NCI-H69 (cell line): ENCODE measurements at regions not wholly inside any gene's neighbourhood (a gene's known extent, or its start where the extent isn't known, plus 50 kb on each side); places are given as distances from the start of the nearest gene placed in this dataset.

Experiments
- DNase-seq: peaks from one replicate; lab custom pipeline; 2025; lab: John Stamatoyannopoulos, UW

DNA sequence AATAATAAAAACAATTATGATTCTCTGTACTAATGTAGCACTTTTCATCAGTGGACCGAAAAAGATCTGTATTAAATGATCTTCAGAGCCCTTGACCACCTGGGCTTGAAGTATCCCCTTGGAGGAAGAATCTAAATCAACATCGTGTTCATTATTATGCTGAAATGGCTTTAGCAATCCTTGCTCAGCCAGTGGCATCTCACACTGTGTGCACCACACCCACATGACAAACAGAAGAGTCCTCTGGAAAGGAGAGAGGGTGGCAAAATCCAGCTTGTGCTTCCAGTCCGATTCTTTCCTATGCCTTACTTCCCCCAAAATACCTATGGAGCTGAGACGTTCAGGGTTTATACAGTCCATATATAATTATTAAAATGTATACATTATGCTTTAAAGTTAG lies 318.5 kb upstream of the RUNX1 start:
- DNase-seq: peak; percentile 60

DNA sequence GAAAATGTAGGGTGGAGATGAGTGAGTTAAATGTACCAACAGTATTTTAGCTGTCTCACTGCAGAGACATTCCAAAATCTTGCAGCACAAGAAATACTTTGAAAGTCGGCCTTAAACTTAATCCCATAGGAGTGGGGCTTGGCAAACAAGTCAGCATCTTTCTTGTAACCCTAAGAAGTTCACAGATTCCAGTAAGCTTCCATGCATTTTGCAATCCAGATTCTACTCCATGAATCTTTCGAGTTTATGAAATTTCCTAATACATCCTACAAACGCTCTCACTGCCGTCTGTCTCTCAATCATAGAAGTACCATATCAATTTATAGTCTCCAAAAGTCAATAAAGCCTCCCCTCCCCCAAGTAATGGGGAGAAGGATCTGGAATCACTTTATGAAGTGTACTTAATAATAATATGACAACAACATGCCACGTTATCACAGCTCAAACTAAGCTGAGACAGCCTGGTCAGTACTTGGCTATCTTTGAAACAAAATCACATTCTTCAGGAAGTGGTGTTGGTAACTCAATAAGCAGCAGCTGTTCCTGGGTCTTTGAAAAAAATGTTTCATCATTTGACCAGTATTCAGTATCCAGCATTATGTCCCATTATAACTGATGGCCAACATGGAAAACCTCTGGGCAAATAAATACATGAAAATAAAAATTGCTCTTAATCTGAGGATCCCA lies 317.4 kb upstream of the RUNX1 start:
- DNase-seq: peak; percentile 51

DNA sequence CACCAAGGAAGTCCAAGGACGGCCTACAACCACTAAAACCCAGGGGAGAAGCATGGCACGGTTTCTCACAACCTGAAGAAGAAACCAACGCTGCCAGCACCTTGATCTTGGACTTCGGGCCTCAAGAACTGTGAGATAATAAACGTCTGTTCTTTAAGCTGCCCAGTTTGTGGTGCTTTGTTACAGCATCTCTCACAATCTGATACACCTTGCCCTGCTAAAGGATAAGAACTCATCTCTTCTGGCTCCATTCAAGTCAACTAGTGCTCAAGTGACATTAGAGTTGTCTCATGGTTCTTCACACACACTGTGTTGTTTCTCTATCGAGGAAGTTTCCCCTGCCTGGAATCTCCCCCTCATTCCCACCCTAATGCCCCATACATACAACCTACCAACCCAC lies 314.4 kb upstream of the RUNX1 start:
- no peak for DNase-seq

DNA sequence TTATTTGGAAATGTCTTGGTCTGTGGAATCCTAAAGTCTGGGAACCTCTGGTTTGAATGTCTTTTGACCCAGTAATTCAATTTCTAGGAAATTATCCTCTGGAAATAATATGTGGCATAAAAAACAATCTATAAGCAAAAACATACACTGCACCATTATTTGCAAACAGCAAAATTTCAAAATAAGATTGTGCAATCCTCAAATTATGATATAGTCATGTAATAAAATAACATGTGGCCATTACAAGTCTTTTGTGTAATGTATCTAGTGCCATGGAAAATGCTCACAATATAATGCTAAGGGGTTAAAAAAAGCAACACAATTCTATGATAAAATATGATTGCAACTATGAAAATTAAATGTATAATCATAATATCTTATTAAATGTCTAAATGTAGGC lies 312.9 kb upstream of the RUNX1 start:
- DNase-seq: no peak

DNA sequence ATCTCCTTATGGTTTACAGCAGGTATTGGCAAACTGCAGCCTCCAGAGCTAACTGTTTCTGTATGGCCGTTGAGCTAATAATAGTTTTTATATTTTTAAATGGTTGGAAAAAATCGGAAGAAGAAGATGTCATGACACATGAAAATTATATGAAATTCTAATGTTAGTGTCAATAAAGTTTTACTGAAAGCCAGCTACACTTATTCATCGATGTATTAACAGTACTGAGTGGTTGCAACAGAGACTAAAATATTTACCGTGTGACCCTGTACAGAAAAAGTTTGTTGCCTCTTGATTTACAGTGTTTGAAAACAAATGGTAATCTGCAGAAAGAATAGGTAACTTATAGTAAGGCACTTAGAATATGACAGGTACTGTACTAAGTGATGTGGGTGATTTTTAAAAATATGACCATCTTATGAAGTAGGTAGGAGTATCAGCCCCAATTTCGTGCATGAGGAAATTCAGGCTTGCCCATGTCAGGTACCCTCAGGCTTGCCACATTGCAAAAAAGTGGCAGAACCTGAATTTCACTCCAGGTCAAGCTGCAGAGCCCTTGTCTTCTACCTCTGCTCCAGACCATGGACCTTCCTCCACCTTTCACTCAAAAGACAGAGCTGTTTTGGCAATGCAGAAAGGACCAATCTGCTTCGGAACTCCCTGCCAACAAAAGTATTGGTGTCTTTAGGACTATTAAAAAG lies 311.9 kb upstream of the RUNX1 start:
- DNase-seq: no peak

DNA sequence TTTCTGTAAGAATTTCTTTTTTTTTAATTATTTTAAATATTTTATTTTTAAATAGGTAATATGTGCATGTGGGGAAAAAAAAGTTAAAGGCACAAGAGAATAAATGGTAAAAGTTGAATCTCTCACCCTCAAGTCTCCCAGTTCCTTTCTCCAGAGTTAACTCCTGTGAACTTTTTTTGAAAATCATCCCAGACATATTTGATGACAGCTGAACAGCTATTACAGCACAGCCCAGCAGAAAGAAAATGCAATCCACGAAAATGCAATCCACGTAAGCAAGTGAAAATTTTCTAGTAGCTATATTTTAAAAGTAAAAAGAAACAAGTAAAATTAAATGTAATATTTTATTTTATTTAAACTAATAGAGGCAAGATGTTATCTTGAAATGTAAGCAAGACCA lies 310.0 kb upstream of the RUNX1 start:
- no peak for DNase-seq

DNA sequence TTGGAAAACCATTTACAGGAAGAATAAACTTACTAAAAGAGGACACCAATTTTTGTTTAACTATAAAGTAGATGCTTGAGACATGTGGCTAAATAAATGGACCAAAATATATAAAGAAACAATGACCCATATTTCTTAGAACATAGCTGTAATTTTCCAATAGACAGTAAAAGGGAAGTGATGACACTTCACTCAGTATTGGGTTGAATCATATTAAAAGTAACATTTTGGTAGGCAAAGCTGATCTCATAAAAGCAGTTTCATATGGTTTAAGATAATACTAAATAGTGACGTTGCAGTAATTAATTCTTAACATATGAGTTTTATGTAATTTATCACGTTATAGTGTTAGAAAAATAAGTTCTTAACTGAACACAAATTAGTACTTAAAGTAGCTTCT lies 308.9 kb upstream of the RUNX1 start:
- DNase-seq: no peak

DNA sequence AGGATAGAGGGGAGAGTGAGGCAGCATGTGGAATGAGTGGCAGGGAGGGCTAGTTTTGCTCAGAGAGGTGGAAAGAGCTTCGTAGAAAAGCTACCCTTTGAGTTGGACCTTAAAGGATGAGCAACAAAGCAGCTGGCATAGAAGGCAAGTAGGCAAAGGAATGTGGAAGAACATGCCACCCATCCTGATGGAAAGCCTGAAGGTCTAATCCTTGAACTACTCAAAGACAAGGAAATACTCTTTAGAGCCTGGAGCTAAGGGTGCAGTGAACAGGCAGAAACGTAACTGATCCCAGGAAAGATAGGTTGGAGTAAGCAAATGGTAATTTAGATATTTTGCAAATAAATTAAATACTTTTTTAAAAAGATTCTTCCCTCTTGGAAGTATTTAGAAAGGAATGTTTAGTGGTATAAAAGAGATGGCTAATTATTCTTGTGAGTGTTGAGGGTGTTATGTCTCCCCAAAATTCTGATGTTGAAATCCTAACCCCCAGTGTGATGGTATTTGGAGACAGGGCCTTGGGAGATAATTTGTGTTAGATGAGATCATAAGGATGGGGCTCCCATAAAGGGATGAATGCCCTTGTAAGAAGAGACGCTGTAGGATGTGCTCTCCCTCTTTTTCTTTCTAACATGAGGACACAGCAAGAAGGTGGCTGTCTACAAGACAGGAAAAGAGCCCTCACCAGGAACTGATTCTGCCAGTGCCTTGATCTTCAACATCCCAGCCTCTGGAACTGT lies 308.1 kb upstream of the RUNX1 start:
- DNase-seq: no peak

DNA sequence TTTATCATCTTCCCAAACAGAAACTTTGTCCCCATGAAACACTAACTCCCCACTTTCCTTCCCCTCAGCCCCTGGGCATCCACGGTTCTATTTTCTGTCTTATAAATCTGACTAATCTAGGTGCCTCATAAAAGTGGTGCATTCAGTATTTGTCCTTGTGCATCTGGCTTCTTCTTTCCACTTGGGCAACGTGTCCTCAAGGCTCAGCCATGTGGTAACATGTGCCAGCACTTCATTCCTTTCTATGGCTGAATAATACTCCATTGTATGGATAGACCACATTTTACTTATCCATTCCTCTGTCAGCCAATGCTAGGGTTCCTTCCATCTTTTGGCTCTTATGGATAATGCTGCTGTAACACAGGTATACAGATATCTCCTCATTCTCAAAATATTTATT lies 305.0 kb upstream of the RUNX1 start:
- no peak for DNase-seq

DNA sequence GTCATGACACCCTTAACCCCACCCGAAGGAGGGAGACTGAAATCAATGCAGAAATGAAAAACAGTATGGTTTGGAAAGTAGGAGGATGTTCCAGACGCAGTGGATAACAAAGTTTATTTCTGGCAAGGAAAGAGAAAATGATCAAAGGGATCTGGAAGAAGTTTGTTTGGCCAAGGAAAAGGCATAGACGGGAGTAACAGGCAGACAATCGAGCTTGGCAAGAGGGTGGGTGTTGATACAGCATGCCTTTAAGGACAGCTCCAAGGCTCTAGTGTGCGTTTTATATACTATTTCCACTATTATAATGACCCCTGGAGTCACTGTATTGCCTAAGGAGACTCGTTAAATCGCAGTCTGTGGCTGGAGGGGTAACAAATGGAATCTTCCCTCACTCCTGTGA lies 303.7 kb upstream of the RUNX1 start:
- no peak for DNase-seq

DNA sequence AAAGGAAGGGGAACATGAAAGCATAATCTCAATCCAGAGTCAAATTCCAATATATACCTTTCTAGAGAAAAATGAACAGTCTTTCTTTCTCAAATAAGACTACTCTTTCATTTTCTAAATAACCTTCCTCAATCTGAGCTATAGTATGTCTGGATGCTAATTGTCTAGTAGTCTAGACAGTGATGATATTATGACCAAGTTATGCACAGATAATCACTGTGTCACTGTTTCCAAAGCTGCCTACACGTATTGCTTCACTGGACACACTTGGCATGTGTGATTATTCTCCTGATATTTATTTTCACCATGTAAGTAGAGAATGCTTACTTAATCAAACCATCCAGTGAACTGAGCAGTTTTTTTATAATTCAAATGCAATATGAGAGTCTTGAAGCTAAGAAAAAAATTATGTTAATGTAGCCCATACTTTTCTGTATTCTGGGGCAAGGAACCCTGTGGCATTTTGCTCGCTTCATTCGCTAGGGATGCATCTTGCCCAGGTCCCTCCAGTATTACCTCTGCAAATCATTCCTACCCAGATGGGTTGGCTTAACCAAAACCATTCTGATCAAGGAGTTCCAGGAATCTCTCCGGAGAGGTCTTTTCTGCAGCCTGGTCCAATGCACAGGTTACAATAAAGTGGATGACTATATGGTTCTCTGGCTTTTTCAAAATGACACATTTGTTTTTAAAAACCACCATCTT lies 303.1 kb upstream of the RUNX1 start:
- DNase-seq: no peak

DNA sequence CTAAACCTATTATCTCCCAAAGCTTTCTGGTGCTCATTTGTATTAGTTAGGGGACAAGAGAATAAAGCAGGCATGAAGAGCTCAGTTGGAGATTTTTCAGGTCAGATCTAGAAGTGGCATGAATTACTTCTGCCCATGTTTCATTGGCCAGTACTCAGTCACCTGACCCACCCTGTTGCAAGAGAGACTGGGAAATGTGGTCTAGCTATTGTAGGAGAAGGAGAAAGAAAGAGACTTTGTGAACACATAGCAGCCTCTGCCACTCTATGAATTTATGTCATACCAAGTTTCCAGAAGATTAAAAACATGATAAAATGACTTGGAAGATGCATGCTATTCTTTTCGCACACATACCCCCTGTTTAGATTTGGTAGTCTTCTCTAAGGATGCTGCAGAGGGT lies 302.3 kb upstream of the RUNX1 start:
- no peak for DNase-seq

DNA sequence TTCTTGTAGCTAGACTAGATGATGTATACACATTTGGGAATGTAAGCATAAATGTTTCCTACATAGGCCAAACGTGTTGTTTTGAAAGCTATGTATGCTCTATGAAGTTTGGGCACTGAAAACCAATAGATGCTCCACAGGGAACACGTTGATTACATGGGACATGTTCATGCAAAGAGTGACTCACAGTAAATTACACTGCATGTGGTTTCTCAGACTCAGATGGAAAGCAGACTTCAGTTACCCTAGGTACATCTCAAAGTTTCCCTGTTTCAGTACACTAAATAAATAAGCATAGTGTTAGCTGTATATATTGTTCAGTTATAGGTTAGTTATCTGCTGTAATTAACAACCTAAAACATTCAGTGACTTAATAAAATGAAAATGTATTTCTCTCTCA lies 301.9 kb upstream of the RUNX1 start:
- no peak for DNase-seq

DNA sequence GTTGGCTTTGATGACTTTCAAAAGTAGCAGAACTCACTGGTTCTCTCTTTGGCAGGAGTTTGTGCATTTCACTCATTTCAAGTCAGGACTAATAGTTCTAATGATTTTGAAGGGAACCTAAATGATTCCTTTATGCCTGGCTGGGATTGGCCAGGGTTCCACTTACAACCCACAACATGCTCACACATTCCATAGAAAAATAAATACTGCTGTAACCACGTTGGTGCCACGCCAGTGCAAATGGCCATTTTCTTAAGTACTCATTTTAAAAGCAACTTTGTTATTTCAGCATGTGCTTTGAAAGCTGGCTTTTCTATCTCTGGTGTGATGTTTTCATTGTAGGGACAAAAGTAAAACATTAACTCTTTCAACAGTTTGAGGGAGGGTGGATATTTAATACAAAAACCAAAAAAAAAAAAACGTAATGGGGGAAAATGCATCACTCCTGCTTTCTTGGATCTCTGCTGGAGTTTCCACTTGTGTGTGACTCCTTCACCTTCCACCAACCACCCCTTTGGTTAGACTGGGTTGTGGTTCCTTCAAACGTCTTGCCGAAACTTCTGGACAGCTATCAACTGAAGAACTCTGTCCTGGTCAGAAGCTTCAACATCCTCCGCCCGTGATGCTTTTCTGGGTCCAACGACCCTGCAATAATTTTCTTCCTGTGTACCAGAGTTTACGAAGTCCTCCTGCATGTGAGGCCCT lies 300.4 kb upstream of the RUNX1 start:
- DNase-seq: no peak

DNA sequence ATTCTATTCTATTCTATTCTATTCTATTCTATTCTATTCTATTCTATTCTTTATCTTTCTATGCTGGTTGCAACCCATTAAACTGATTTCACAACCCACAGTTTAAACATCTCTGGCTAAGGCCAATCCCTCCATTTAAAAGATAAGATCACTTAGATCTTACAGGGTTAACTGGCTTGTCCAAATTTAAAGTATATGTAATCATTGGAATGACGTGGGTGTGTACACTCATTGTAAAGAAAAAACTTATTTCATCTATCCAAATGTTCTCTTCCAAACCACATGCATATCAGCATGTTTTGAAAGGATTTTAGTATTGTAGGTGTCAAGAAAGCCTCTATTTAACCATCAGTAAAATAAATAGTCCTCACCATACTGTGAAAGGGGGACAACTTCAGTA lies 299.6 kb upstream of the RUNX1 start:
- DNase-seq: no peak

DNA sequence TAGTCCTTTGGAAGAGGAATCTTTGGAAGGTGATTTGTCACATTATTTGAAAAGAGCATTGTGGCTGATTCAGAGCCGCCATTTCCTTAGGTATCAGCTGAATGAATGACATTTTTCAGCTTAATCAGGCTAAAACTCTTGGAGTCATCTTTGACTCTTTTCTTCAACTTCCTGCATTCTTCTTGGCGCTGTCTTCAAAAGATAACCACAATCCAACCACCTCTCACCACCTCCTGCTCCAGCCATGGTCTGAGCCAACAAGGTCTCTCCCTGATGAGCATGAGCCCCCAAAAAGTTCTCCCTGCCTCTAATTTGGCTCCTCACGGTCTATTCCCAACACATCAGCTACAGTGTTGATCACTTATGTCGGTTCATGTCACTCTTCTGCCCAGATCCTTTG lies 297.6 kb upstream of the RUNX1 start:
- no peak for DNase-seq

DNA sequence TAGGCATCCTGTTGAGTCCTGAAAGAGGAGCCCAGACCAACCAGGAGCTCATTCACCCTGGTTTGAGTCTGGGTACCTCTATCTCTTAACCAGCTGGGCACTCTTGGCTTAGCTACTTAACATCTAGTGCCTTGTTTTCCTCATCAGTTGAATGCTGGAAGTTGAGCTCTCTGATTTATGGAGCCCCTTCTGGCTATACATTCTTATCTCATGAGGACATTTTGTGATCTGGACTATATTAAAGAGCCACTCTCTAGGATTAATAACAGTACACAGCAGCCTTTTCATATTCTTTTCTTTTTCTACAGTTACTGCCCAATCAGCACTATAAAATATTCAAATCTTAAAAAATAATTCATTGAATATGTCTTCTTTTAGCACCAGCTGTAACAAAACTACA lies 296.9 kb upstream of the RUNX1 start:
- no peak for DNase-seq

DNA sequence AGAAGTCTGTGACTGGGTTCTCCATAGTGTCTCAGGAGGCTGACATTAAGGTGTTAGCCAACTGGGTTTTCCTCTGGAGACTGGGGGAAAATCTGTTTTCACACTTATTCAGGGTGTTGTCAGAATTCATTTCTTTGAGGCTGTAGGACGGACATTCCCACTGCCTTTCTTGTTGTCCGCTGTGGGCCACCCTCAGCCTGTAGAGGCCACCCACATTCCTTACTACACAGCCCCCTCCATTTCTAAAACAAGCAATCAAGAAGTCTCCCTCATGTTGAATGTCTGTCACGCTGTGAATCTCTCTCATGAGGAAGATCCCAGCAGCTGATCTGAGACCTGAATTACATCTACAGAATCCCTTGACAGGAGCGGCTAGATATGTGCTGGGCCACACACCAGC lies 295.5 kb upstream of the RUNX1 start:
- DNase-seq: no peak

DNA sequence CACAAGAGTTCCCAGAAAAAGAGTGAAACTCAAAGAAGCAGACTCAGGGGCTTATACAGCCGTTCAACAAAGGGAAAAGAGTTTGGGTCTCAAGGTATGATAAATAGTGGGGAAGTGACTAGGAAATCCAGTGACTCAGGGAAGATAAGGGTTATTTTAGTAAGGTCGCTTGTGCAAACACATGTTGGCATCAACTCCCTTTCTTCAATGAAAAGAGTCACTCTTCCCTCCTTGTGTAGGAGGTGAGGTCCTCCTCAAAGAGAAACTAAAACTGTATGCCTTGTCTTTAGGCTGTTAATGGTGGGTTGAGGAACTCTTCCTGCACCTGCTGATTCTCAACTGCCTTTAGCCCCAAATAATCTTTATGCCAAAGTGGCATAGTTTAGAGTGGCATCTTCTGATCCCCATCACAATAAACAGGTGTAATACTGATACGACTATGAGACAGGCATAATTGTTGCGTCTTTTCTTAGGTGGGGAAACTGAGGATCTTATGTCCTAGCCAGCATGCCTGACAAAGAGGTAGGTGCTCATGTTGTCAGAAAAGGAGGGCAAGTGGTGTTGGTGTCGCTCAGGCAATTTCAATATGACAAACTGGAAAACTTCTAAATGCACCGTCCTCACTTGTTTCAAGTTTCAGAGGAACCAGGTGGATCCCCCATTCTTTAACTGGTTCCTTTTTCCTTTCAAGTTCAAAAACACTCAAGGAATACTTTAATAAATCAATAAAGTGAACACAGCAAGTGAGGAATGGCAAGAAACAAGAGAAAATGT lies 294.1 kb upstream of the RUNX1 start:
- no peak for DNase-seq

DNA sequence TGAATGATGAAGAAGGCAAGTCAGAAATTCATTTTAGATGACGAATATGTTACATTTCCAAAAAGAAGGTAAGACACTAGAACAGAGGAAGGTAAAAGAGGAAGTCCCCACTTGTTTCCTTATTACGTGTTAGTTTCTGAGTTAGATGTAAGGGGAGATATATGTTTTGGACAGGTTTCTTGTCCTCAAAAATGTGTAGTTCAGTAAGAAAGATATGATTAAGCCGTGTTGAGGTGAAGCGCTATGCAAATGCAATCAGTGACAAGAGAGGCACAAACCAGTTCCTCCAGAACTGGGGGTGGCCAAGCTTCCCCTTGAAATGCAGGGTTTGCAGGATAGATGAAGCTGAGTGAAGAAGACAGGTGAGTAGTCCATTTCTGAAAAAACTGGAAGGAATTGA lies 293.3 kb upstream of the RUNX1 start:
- DNase-seq: no peak

DNA sequence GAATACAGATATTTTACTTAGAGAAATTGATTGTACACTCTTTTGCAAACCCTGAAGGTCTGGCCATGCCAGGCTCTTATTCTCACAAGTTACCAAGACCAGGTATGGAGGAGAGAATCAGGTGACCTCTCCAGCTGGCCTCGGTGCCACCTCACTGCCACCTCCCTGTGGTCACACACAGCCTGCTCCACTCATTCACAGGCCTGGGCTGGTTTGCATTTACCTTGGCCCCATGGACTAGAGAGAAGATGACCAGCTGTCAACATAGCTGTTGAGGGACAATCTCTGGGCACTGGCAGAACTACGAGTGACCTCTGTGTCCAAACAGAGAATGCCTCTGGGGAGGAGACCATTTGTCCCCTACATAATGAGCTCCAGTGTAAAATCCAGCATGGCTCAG lies 291.2 kb upstream of the RUNX1 start:
- no peak for DNase-seq
